Activated CD4-positive, alpha-beta T cell treated with anti-CD3 and anti-CD28 coated beads, Interleukin-10, Interleukin-2, amounts not matched to agents 100 ng/mL and 50 ng/mL, durations not matched to agents 16 hours and 8 hours (primary cell): ENCODE measurements at regions not wholly inside any gene's neighbourhood (a gene's known extent, or its start where the extent isn't known, plus 50 kb on each side); places are given as distances from the start of the nearest gene placed in this dataset.
"Not testable (repeated sequence)": the region's sequence is repeated elsewhere in the genome, so short reads cannot be mapped to it uniquely, and the experiment has no call there.

ENCODE experiments used
- DNase-seq: peaks from one replicate; pipeline ENCODE4 v3.0.0-alpha.2; 2020

DNA sequence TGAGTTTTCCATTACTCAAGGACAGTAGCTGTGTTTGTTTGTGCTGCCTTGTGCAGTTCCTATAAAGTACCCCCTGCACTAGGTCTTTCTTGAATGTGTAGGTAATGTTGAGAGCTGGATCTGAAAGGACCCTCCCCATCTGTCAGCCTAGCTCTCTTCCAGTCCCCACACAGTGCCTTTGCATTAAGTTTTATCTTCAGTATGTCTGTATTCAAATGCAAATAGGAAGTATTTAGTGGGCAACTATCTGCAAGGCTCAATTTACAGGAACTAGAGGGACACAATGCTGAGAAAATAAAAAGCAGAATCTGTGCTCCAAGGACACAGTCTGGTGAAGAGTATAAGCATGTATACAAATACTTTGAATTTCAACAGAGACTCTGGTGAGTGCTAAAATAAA is 558.5 kb downstream of the RFC3 start:
- no peak for DNase-seq

GRCh38 chr13:34381228-34381627 is 560.8 kb upstream of the NBEA start:
- DNase-seq = no peak

DNA sequence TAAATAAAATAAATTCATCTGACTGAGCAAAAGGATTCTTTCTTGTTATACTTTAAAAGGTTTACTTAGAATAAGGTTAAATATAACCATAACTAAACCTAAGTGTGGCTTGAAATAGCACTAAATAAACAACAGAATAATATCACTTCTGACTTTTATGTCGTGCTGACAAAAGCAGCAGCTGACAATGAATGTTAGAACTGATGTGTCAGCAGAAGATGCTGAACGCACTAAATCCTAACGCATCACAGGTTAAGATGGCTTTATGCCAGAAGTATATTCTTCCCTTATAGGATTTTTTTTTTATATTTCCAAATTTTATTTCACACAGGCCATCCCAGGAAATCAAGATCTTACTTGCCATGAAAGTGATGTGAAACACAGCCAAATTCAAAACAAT is 558.3 kb upstream of the NBEA start:
- DNase-seq = no peak

GRCh38 chr13:34386229-34386628 is 555.8 kb upstream of the NBEA start:
- DNase-seq = not testable (repeated sequence)

DNA sequence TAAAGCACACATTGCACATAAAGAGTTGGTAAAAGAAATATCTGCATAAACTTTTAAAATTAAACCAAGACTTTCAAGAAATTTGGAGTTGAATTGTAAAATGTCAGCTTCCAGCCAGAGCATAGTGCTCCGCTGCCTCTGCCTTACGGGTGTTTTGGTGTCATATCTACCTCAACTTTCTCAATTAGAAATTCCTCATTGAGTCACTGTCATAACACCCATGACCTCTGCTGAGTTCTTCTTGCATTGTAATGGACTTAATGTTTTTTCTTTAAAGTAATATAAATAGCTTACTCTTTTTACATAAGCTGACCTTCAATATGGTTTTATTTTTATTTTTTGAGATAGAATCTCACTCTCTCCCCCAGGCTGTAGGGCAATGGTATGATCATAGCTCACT is 551.0 kb upstream of the NBEA start:
- DNase-seq = no peak

GRCh38 chr13:34401696-34402095 is 540.4 kb upstream of the NBEA start:
- no peak for DNase-seq

DNA sequence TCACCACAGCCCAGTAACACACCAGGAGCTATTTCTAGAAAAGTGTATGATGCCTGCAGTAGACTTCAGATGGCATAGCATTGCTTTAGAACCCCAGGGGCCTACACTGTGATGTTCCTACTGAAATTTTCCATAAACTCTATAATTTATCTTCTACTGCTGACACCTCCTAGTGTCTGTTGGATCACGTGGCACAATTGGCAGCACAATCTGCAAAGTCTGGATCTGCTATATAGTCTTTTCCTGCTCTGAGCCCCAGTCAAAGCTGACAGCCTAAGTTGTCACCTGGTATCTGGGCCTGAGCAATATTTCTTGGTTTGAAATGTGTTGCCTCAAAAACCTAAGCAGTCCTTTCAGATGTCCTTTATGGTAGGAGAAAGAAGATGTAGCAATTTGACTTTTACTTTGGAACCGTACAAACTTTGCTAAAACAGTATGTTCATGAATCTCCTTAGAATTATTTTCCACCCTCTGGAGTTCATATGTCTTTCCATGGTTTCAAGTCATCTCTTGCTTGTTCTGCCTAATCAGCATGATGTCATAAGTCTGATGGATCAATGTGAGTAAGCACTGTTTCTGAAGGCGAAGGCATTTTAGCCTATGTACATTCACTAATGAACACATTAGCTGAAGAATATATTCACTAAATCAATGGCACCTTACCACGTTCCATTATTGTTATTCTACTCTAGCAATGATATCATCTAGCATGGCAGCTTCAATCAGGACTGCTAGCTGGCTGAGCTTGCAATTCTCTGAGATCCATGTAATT is 536.5 kb upstream of the NBEA start:
- no peak for DNase-seq

- DNase-seq = no peak
These were observed 533.4 kb upstream of the NBEA start for GRCh38 chr13:34408640-34409039.

- DNase-seq = peak; percentile 11
These were observed 532.4 kb upstream of the NBEA start for GRCh38 chr13:34409496-34410182.

GRCh38 chr13:34410678-34411077 is 531.4 kb upstream of the NBEA start:
- DNase-seq = no peak

DNA sequence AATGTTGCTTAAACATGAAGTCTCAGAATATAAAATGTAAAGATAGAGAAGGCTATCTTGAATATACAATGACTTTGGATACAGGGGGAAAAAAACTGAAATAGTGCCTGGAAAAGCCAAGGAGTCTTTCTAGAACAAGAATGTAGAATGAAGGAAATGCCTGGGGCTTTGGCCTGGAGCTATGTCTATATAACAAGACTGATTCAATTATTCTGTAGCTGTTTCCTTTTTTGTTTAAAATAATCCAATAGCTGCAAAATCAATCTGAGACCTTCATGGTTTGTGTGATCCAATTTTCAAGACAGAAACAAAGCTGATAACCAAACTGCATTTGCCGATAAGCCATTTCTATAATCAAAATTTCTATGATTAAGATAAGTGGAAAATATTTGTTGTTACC is 530.9 kb upstream of the NBEA start:
- no peak for DNase-seq

DNA sequence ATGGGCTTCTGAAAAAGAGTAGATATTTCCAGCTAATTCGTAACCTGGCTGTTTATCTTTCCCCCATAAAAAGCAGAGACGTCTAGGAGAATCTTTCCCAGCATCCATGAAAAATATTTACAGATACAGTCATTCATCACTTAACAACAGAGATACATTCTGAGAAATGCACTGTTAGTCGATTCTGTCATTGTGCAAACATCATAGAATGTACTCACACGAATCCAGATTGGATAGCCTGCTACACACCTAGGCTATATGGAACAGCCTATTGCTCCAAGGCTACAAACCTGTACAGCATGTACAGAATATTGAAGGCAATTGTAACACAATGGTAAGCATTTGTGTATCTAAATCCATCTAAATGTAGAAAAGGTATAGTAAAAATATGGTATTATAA is 530.2 kb upstream of the NBEA start:
- DNase-seq = no peak

DNA sequence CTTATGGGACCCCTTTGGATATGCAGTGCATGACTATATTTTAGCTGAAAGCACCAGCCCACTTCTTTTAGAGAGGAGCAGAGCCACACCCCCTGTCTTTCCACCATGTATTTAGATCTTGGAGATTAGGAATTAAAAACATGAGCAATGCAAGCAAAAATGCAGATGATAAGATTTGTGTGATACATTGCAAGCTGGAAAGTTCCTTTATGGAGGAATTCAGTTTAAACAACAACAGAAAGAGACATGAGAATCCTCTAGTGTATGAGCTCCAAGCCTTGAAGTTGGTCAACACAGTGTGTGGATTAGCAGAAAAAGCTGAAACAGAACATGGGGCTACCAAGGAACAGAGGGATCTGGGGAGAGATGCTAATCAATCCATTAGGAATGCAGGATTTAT is 529.8 kb upstream of the NBEA start:
- DNase-seq = no peak

GRCh38 chr13:34412817-34413375 is 529.2 kb upstream of the NBEA start:
- no peak for DNase-seq

DNA sequence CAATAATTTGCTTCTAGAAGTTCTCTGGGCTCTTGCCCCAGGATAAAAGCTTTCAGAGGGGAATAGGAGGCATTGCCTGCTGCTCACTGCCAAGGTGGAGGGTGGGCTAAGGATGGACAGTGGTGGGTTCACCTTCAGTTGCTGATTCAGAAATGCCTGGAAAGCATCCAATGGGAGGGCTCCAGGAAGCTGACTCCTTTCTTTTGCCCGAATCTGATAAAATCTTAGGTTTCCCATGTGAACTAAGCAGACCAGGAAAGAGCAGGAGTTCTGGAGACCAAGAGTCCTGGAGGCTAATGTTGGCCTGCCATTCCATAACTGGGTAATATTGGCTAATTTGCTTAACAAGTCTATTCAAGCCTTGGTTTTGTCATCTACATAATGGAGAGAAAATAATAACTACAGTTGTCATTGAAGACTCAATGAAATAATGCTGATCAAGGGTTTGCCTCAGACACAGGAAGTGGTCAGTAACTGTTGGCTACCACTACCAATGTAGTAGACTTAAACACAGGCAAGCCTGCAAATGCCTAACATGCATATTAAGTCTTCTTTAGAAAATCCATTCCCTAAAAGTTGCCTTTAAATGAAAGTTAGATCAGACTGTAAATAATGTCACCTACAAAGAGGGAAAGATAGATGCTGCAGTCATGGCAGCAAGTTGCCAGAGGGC is 528.4 kb upstream of the NBEA start:
- no peak for DNase-seq

GRCh38 chr13:34414616-34415015 is 527.5 kb upstream of the NBEA start:
- no peak for DNase-seq

DNA sequence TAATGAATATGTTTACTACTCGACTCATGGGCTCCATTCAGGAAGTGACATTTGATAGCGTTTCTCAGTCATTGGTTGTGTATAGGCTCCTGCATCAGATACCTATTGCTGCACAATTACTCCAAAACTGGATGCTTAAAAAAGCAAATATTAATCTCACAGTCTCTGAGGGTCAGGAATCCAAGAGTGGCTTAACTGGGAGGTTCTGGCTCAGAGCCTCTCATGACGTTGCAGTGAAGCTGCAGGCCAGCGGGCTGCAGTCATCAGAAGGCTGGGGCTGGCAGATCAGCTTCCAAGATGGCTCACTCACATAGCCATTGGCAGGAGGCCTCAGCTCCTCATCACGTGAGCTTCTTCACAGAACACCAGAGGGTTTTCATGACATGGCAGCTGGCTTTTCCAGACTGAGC is 525.1 kb upstream of the NBEA start:
- no peak for DNase-seq

DNA sequence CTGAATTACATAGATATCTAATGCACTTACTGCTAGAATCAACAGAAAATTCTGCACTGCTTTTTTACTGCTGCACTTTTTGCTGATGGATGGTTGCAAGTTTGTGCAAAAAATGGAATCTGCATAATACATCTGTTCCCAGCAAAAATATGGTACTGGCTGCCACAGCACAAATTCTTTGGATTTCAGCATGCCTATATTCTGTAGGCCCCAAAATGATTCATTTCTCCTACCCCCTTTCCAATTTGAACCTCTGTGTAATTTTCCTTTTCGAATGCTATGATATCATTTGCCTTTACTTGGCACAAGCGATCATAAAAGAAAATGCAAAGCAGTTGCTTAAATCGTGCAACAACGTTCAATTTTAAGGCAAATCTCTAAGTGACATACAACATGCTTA is 524.2 kb upstream of the NBEA start:
- no peak for DNase-seq

DNA sequence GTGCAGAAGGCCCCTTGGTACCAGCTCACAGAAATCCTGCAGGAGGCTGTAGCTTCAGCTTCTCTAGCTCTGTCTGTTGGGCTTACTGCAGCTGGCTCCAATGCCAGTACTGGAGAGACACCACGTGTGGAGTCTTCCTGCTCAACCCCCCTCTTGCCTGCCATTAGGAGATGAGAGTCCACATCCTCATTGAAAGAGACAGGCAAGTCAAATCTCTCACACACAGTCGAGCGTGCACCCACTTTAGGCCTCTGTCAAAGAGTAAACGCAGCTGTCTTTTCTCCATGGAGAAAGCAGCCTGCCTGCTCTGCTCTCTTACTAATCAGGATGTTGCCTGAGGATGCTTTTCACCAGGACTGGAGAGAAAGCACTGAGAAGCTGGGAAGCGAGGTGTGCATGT is 523.0 kb upstream of the NBEA start:
- no peak for DNase-seq

GRCh38 chr13:34419755-34420154 is 522.3 kb upstream of the NBEA start:
- no peak for DNase-seq

DNA sequence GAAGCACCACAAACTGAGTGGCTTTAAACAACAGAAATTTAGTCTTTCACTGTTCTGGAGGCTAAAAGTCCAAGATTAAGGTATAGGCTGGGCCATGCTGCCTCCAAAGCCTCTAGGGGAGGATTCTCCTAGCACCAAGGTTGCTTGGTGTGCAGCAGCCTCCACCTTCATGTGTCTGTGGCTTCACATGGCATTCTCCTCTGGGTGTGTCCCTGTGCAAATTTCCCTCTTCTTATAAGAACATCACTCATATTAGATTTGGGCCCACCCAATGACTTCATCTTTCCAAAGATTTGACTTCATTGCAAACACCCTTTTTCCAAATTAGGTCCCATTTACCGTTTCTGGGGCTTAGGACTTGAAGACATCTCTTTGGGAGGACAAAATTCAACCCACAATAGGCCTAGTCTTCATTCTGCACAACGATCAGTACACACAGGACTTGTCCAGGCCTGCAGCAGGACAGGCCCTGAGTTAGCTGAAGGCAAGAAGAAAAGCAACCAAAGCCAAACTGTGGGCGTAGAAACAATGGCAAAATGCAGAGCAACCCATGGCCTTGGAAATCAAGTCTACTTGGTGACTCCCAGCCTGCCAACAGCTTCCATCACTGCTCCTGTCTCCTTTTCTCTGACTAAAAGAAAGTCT is 521.2 kb upstream of the NBEA start:
- DNase-seq = no peak

DNA sequence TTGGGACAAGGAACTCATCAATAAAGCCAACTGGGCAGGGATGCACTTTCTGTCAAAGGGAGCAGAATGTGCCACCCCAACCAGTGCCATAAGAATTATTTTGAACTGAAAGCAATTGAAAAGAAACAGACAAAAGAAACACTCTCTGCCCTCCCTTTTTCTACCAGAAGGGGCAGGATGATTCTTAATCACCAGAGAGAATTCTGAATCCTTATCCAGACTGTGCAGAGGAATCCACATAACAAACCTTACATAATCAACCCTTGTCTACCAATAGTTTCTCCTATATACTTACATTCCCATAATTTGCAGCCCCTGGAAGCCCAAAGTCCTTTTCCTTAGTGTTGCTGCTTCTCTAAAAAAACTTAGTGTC is 520.7 kb upstream of the NBEA start:
- DNase-seq = no peak

DNA sequence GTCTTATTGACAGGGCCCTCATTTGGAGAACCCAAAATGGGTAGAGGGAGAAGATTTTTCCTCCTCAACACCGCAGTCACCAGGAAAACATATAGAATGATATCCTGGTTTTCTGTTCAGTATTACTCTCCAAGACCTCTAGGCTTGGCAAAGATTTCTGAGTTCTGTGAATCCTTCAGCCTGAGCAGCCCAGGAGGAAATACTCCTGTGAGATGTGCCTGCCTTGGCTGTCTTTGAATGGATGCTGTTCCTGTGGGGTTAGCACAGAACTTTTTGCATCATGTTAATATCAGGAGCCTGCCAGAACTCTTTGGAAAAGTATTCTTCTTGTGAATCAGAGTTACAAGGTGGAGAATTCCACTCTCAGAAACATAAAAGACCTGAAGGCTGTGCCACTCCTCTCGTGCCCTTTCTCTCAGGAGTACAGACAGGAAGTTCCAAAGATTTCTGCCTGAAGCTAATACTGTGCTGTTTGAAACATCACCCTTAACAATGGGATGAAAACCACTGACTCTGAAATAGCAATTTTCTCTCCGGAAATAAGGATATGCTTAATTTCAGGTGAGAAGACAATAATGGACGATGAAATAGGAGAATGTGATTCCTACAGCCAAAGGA is 520.1 kb upstream of the NBEA start:
- no peak for DNase-seq
